WERI-Rb-1 (cell line): ENCODE measurements at regions not wholly inside any gene's neighbourhood (a gene's known extent, or its start where the extent isn't known, plus 50 kb on each side); places are given as distances from the start of the nearest gene placed in this dataset.
"Not testable (repeated sequence)": the region's sequence is repeated elsewhere in the genome, so short reads cannot be mapped to it uniquely, and the experiment has no call there.

Experiments
- DNase-seq: peaks from one replicate; pipeline ENCODE4 v3.0.0-alpha.2; 2020
- H3K27ac ChIP-seq: fragments of 250-450 bp; sonication (Bioruptor Pico); 2 replicates; pipeline ENCODE4 v1.5.1; 2020; ENCODE audit warnings: mild to moderate bottlenecking, moderate library complexity
- H3K27me3 ChIP-seq: fragments of 250-450 bp; sonication (Bioruptor Pico); 2 replicates; pipeline ENCODE4 v1.5.1; 2021; ENCODE audit warnings: mild to moderate bottlenecking, low read depth, moderate library complexity; ENCODE audit not compliant: insufficient read depth, severe bottlenecking
- H3K36me3 ChIP-seq: fragments of 250-450 bp; sonication (Bioruptor Pico); 2 replicates; pipeline ENCODE4 v1.5.1; 2020; ENCODE audit warnings: mild to moderate bottlenecking, moderate library complexity
- H3K4me3 ChIP-seq: 2 replicates; pipeline ENCODE4 v1.5.1; 2011; ENCODE audit warnings: low read depth, mild to moderate bottlenecking, control low read depth, low read length
- H3K9me3 ChIP-seq: fragments of 250-450 bp; sonication (Bioruptor Pico); 2 replicates; pipeline ENCODE4 v1.5.1; 2021; ENCODE audit warnings: mild to moderate bottlenecking, moderate library complexity; ENCODE audit not compliant: severe bottlenecking
- CTCF ChIP-seq: IDR thresholded peaks from 2 replicates; pipeline ENCODE4 v1.5.1; 2011; ENCODE audit warnings: low read depth, mild to moderate bottlenecking, control low read depth, inconsistent platforms, low read length

- no peak for TF ChIP-seq CTCF
- DNase-seq: no peak
- Histone ChIP-seq H3K27ac (no peak overlapping the region), H3K9me3 (no peaks in the 10 kb centered on the region), H3K4me3 (no peak overlapping the region), H3K36me3 (no peaks in the 10 kb centered on the region), H3K27me3 (no peaks in the 10 kb centered on the region)
Measured at GRCh38 chr10:33697016-33697415, 362.5 kb upstream of the NRP1 start.

GRCh38 chr10:33695536-33695935, 361.1 kb upstream of the NRP1 start:
- Histone ChIP-seq H3K36me3 (no peaks in the 10 kb centered on the region), H3K9me3 (no peaks in the 10 kb centered on the region), H3K27me3 (no peaks in the 10 kb centered on the region), H3K27ac (no peak overlapping the region), H3K4me3 (no peak overlapping the region)
- DNase-seq: no peak
- no peak for TF ChIP-seq CTCF

- not testable (repeated sequence) for H3K27ac ChIP-seq, H3K27me3 ChIP-seq, DNase-seq, H3K9me3 ChIP-seq, H3K4me3 ChIP-seq, H3K36me3 ChIP-seq
Measured at GRCh38 chr10:33690536-33690935, 356.1 kb upstream of the NRP1 start.

- no peaks in the 10 kb centered on the region for H3K27me3 ChIP-seq
Measured at GRCh38 chr10:33688506-33688905, 354.0 kb upstream of the NRP1 start.

DNA sequence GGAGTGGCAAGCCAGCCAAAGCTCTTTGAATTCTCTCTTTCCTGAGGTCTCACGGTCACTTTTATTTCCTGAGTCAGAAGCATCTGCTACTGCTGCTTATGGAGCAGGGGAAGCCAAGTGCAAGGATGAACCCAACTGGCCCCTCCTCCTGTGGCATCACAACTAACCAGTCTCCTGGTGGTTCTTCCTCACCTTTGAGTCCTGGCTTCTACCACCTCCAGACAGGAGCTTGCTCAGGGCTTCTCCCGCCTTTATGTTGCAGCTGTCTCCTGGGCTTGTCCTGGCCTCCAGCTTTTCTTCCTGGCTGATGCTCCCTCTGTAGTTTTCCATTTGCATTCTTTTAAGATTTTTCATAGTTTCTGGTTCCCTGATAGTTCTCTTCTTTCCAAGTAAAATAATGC, 349.7 kb upstream of the NRP1 start:
- no peaks in the 10 kb centered on the region for H3K27me3 ChIP-seq
- H3K4me3 ChIP-seq: no peak overlapping the region
- H3K9me3 ChIP-seq: no peaks in the 10 kb centered on the region
- H3K36me3 ChIP-seq: no peaks in the 10 kb centered on the region
- H3K27ac ChIP-seq: no peak overlapping the region
- DNase-seq: no peak
- no peak for TF ChIP-seq CTCF

More at GRCh38 chr10:33688506-33688905, 354.0 kb upstream of the NRP1 start:
- TF ChIP-seq CTCF: no peak
- Histone ChIP-seq H3K36me3 (no peaks in the 10 kb centered on the region), H3K27ac (no peak overlapping the region), H3K9me3 (no peaks in the 10 kb centered on the region), H3K4me3 (no peak overlapping the region)
- no peak for DNase-seq

GRCh38 chr10:33681595-33681994, 347.1 kb upstream of the NRP1 start:
- DNase-seq: no peak
- H3K4me3 ChIP-seq: no peak overlapping the region
- H3K9me3 ChIP-seq: no peaks in the 10 kb centered on the region
- H3K36me3 ChIP-seq: no peaks in the 10 kb centered on the region
- H3K27ac ChIP-seq: no peak overlapping the region
- no peak for TF ChIP-seq CTCF
- H3K27me3 ChIP-seq: no peaks in the 10 kb centered on the region
